OCI-LY3 (cell line): ENCODE measurements at regions not wholly inside any gene's neighbourhood (a gene's known extent, or its start where the extent isn't known, plus 50 kb on each side); places are given as distances from the start of the nearest gene placed in this dataset.

Source experiments
- EZH2phosphoT487 ChIP-seq: fragments of 200-600 bp; shearing (Covaris generic); IDR thresholded peaks from 2 replicates; pipeline ENCODE4 v1.6.1; 2018; ENCODE audit warnings: antibody characterized with exemption, mixed run types, low read depth
- TF ChIP-seq, protein P1 (sequence below): fragments of 200-600, 300-600 bp; sonication (generic); IDR thresholded peaks from 2 replicates; pipeline ENCODE4 v1.5.1; 2014; ENCODE audit warnings: antibody characterized with exemption, low read length, low read depth

DNA sequence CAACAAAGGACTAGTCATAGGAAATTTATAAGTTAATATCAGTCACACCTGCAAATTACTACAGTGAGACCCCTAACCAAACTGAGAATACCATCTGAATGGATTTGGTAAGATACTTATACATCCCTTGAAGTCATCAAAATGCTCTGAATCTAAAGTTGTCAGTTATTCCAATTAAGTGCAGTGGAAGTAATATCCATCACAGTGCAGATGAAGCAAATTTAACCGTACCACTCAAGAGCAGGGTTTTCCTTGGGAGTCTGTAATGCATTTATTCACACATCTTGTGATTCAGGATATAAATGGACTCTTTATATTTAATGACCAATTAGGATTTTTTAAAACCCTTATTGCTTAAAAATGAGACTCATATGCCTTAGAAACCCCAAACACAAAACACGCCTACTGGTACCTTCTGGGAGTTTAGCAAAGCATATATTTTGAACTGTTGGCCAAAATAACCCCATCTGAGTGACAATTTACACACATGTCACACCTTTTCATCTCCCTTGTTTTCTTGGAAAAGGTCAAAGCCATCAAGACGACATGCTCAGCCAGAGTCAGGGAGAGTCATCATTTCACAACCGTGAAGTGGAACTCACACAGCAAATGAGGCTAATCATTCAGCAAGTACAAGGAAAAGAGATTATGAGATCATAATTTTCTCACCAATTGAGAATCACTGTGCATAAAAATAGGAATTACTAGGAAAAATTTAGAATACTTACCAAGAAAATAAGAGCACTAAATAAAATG lies 303.7 kb downstream of the HNRNPD start:
- TF ChIP-seq, protein P1, sequence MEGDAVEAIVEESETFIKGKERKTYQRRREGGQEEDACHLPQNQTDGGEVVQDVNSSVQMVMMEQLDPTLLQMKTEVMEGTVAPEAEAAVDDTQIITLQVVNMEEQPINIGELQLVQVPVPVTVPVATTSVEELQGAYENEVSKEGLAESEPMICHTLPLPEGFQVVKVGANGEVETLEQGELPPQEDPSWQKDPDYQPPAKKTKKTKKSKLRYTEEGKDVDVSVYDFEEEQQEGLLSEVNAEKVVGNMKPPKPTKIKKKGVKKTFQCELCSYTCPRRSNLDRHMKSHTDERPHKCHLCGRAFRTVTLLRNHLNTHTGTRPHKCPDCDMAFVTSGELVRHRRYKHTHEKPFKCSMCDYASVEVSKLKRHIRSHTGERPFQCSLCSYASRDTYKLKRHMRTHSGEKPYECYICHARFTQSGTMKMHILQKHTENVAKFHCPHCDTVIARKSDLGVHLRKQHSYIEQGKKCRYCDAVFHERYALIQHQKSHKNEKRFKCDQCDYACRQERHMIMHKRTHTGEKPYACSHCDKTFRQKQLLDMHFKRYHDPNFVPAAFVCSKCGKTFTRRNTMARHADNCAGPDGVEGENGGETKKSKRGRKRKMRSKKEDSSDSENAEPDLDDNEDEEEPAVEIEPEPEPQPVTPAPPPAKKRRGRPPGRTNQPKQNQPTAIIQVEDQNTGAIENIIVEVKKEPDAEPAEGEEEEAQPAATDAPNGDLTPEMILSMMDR, result no peak
- TF ChIP-seq EZH2phosphoT487, result no peak
